Caco-2 (cell line): ENCODE measurements at regions not wholly inside any gene's neighbourhood (a gene's known extent, or its start where the extent isn't known, plus 50 kb on each side); places are given as distances from the start of the nearest gene placed in this dataset.

ENCODE experiments used
- BruUV-seq: library from RNA; stranded (reverse); fragments of 400-500 nt; replicated peaks from 2 replicates; lab custom pipeline; 2021; lab: Mats Ljungman, UMichigan
- CTCF ChIA-PET: fragments of 300-600 bp; sonication (Branson Sonifier 250); formaldehyde crosslinking; loops from one replicate; lab custom pipeline; 2022; ENCODE audit warnings: antibody characterized with exemption; lab: Charles Lee
- POLR2A ChIA-PET: fragments of 300-600 bp; sonication (Branson Sonifier 250); formaldehyde crosslinking; loops from one replicate; lab custom pipeline; 2022; ENCODE audit warnings: antibody characterized with exemption; lab: Charles Lee
- DNase-seq, 2 experiments: peaks; one replicate each; pipeline versions ENCODE4 v3.0.0 to v3.0.0-alpha.2; 2020 to 2022
- H3K27me3 ChIP-seq: replicated peaks from 2 replicates; pipeline ENCODE4 v1.6.0; 2011; ENCODE audit warnings: low read length; ENCODE audit not compliant: control insufficient read depth, insufficient read depth
- H3K36me3 ChIP-seq: 2 replicates; pipeline ENCODE4 v1.5.1; 2011; ENCODE audit warnings: low read length; ENCODE audit not compliant: control insufficient read depth, insufficient read depth
- H3K4me1 ChIP-seq: fragments of 250-450 bp; sonication (Bioruptor Pico); 2 replicates; pipeline ENCODE4 v1.5.1; 2020; ENCODE audit warnings: mild to moderate bottlenecking
- H3K4me3 ChIP-seq: 2 replicates; pipeline ENCODE4 v1.5.1; 2011; ENCODE audit warnings: low read depth, mild to moderate bottlenecking, control low read depth, low read length
- H3K9me3 ChIP-seq: fragments of 250-450 bp; sonication (Bioruptor Pico); 2 replicates; pipeline ENCODE4 v1.5.1; 2020; ENCODE audit warnings: mild to moderate bottlenecking, moderate library complexity
- H3K27ac Mint-ChIP-seq: one replicate; pipeline ENCODE4 v1.8.0; 2022; ENCODE audit warnings: mixed read lengths; ENCODE audit not compliant: unreplicated experiment
- H3K27me3 Mint-ChIP-seq: one replicate; pipeline ENCODE4 v1.8.0; 2022; ENCODE audit warnings: mixed read lengths; ENCODE audit not compliant: insufficient read depth, unreplicated experiment
- H3K36me3 Mint-ChIP-seq: one replicate; pipeline ENCODE4 v1.8.0; 2022; ENCODE audit warnings: mild to moderate bottlenecking, mixed read lengths; ENCODE audit not compliant: insufficient read depth, unreplicated experiment
- H3K4me1 Mint-ChIP-seq: one replicate; pipeline ENCODE4 v1.8.0; 2022; ENCODE audit warnings: low read depth, mixed read lengths; ENCODE audit not compliant: unreplicated experiment
- H3K4me3 Mint-ChIP-seq: one replicate; pipeline ENCODE4 v1.8.0; 2022; ENCODE audit warnings: mild to moderate bottlenecking, moderate library complexity, mixed read lengths; ENCODE audit not compliant: unreplicated experiment
- H3K9me3 Mint-ChIP-seq: one replicate; pipeline ENCODE4 v1.8.0; 2022; ENCODE audit warnings: mixed read lengths; ENCODE audit not compliant: unreplicated experiment
- CTCF ChIP-seq, 2 experiments: fragments of 200-600 bp in 1 of 2; IDR thresholded peaks; 1 replicate in 1 of 2; 2 replicates in 1 of 2; pipeline versions ENCODE4 v1.5.1 to v1.8.0; 2011 to 2022; ENCODE audit warnings: antibody characterized with exemption in 1 of 2, control low read depth in 1 of 2, inconsistent platforms in 1 of 2, low read depth in 1 of 2, low read length in 1 of 2, mild to moderate bottlenecking in 1 of 2, moderate library complexity in 1 of 2; ENCODE audit not compliant: insufficient read depth in 1 of 2, severe bottlenecking in 1 of 2, unreplicated experiment in 1 of 2
- intact Hi-C: fragments of 100-400 bp; cut with micrococcal nuclease; formaldehyde crosslinking; loops from one replicate; pipeline ENCODE4 v1.10.0; 2022; ENCODE audit not compliant: unreplicated experiment

GRCh38 chr13:76500894-76501293 is 385.3 kb downstream of the KCTD12 start:
- no peak overlapping the region for H3K27ac Mint-ChIP-seq
- Histone ChIP-seq H3K27me3 (no peaks in the 10 kb centered on the region), H3K4me1 (no peaks in the 10 kb centered on the region), H3K36me3 (no peaks in the 10 kb centered on the region), H3K9me3 (no peaks in the 10 kb centered on the region), H3K4me3 (no peak overlapping the region)
- TF ChIP-seq CTCF (IDR thresholded peaks at IDR 0.05; ENCODE audit: insufficient read depth in 1 of 2, low read depth in 1 of 2, low read length in 1 of 2, severe bottlenecking in 1 of 2, unreplicated experiment in 1 of 2): no peak
- POLR2A ChIA-PET: no interaction called here
- H3K4me1 Mint-ChIP-seq: no peaks in the 10 kb centered on the region
- no peaks in the 10 kb centered on the region for H3K36me3 Mint-ChIP-seq
- BruUV-seq: no TSS peak
- peaks cover 32% of the 10 kb centered on the region for H3K27me3 Mint-ChIP-seq
- no peak for DNase-seq
- H3K4me3 Mint-ChIP-seq: no peak overlapping the region
- intact Hi-C loops: no loop called here
- CTCF ChIA-PET: no interaction called here
- no peaks in the 10 kb centered on the region for H3K9me3 Mint-ChIP-seq

GRCh38 chr13:76499891-76500290 is 386.3 kb downstream of the KCTD12 start:
- H3K9me3 Mint-ChIP-seq: no peaks in the 10 kb centered on the region
- H3K27me3 ChIP-seq: no peaks in the 10 kb centered on the region
- no peaks in the 10 kb centered on the region for H3K9me3 ChIP-seq
- intact Hi-C loops: no loop called here
- no peak overlapping the region for H3K4me3 ChIP-seq
- DNase-seq: no peak
- no peak for TF ChIP-seq CTCF (IDR thresholded peaks at IDR 0.05; ENCODE audit: insufficient read depth in 1 of 2, low read depth in 1 of 2, low read length in 1 of 2, severe bottlenecking in 1 of 2, unreplicated experiment in 1 of 2)
- no peaks in the 10 kb centered on the region for H3K36me3 ChIP-seq
- ChIA-PET POLR2A (no interaction called here), CTCF (no interaction called here)
- H3K4me3 Mint-ChIP-seq: no peak overlapping the region
- no peaks in the 10 kb centered on the region for H3K4me1 ChIP-seq
- no peak overlapping the region for H3K27ac Mint-ChIP-seq
- BruUV-seq: no TSS peak
- peaks cover 23% of the 10 kb centered on the region for H3K27me3 Mint-ChIP-seq
- H3K4me1 Mint-ChIP-seq: no peaks in the 10 kb centered on the region
- H3K36me3 Mint-ChIP-seq: no peaks in the 10 kb centered on the region

GRCh38 chr13:76489274-76489673 is 396.9 kb downstream of the KCTD12 start:
- H3K27me3 Mint-ChIP-seq: peaks cover 16% of the 10 kb centered on the region
- no peak overlapping the region for H3K4me3 Mint-ChIP-seq
- no peak overlapping the region for H3K27ac Mint-ChIP-seq
- BruUV-seq: no TSS peak
- H3K36me3 Mint-ChIP-seq: no peaks in the 10 kb centered on the region
- ChIA-PET CTCF (no interaction called here), POLR2A (no interaction called here)
- TF ChIP-seq CTCF (IDR thresholded peaks at IDR 0.05; ENCODE audit: insufficient read depth in 1 of 2, low read depth in 1 of 2, low read length in 1 of 2, severe bottlenecking in 1 of 2, unreplicated experiment in 1 of 2): no peak
- no peaks in the 10 kb centered on the region for H3K9me3 Mint-ChIP-seq
- H3K9me3 ChIP-seq: no peaks in the 10 kb centered on the region
- no peaks in the 10 kb centered on the region for H3K36me3 ChIP-seq
- intact Hi-C loops: no loop called here
- no peak for DNase-seq
- no peaks in the 10 kb centered on the region for H3K4me1 ChIP-seq
- H3K4me1 Mint-ChIP-seq: no peaks in the 10 kb centered on the region
- H3K4me3 ChIP-seq: no peak overlapping the region
- no peaks in the 10 kb centered on the region for H3K27me3 ChIP-seq
